Stimulated activated CD8-positive, alpha-beta memory T cell treated with anti-CD3 and anti-CD28 coated beads, Interleukin-4, amount 100 ng/mL, for 48 hours (primary cell): ENCODE measurements at regions not wholly inside any gene's neighbourhood (a gene's known extent, or its start where the extent isn't known, plus 50 kb on each side); places are given as distances from the start of the nearest gene placed in this dataset.
A peak's percentile ranks its signal among the peaks of the same experiment; 100 is the strongest.
"Not testable (repeated sequence)": the region's sequence is repeated elsewhere in the genome, so short reads cannot be mapped to it uniquely, and the experiment has no call there.

Source experiments
- DNase-seq: peaks from one replicate; pipeline ENCODE4 v3.0.0-alpha.2; 2020

DNA sequence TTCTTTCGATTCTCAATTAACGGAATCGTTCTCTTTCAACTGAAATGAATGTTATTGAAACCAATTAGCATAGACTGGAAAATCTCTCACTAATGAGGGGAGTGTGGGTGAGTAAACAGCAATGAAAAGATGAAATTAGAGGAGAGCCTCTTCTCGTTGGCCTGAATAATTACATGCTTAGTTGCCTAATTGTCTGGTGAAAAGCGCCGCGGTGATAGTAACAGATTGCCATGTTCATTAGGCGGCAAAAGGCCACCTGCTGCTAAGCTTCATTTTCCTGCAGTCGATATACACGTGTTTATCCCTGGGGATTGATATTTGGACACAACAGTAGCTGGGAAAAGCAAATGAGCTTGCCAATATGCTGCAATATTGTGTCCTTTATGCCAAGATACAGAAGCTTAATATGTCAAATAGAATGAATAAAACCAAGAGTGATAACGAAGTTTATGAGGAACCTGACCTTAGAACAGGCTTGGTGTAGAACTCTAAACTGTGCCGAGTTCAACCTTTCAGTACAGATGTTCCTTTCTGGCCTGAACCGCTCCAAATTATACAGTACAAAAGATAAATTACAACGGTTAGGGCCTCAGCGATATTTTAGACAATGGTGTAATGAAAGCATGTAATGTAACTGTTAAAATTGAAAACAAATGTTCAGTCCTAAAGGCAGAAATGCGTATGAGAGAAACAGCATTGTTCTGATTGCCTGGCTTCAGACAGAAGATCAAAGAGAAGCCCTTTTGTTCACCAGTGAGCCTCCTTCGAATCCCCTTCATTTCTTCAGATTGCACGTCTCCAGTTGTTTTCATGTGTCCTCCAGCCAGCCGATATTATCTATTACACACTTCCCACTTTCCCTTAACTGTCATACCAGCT lies 185.2 kb downstream of the SHOX2 start:
- DNase-seq: no peak

DNA sequence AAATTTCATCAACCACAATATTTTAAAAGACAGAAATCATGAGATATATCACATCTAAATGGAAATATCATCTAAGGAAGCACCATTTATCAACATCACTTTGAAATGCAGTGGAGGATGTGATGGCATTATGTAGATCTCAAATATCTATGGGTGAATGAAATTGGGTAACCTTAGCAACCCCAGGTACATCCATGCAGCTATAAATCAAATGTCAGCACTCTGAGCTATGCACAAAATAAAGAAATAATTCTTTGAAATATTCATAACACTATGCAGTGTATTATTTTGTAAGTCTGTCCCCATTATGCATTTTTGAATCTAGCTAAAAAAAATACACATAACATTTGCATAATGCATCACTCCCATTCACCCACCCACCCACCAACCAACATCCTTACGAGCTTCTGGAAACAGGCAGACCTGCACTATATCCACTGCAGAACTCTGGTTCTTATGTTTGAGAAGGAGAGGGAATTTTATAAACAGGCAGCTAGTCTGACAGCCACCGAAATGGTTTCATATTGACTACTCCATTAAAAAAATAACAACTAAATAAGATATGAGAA lies 186.8 kb downstream of the SHOX2 start:
- no peak for DNase-seq

DNA sequence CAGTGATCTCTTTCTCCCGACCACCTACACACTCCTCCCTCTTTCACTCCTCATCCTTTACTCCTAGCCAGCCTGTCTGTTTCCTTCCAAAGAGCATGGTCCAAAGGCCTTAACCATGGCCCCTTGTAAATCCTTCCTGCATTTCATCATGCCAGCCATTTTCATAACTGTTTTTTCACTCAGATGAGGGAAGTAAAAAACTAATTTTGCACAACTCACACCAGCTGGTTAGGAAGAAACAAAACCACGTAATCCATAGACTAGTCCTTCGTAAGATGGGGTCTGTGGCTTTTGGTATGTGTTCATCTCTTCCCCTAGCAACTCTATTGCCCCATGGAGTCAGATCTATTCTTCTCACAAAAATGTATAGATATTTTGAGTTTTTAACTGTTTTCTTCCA lies 187.8 kb downstream of the SHOX2 start:
- DNase-seq: no peak

DNA sequence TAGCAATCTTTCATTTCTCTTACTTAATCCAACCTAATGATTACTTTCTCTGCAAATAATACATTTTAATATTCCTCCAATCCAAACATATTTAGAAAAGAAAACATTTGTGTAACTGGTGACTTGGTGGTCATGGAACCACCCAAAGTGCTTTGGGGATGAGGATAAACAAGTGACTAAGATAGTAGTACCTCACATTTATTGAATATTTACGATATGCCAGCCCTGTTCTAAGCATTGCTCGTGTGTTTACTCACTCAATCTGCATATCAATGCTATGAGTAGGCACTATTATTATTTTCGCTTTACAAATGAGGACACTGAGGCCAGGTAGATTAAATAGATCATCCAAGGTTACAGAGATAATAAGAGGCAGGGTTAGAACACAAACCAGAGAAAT lies 189.5 kb downstream of the SHOX2 start:
- no peak for DNase-seq

DNA sequence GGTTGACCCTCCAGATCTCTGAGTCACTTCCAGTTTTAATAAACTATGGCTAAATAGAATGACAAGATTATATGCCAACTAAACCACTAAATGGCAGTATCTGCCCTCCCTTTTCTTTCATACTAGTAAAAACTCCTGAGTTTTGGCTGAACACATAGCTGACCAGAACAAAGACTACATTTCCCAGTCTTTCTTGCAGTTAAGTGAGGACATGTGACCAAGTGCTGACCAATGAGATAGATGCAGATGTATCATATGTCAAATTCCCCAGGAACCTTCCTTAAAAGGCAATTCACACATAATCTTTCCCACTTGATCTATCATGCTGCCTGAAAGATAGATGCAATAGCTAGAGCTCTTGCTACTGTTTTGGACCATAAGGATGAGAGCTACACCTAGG lies 191.3 kb downstream of the SHOX2 start:
- DNase-seq: no peak

DNA sequence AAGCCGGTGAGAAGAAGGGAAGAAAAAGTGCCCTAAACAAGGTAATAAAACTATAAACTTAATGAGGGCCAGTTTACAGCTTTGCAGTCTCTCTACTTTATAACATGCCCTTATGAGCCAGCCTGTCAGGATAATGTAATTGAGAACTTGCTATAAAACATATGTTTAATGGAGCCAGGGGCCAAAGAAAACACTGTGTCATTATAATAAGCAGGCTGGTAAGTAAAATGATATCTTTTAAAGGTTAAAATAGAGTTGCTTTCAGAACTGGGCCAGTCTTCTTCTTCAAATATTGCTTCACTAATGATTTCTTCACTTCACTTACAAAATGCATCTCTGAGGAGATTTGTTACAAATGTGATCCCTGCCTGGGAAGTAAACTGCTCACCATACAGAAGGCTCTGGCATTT lies 192.5 kb downstream of the SHOX2 start:
- no peak for DNase-seq

DNA sequence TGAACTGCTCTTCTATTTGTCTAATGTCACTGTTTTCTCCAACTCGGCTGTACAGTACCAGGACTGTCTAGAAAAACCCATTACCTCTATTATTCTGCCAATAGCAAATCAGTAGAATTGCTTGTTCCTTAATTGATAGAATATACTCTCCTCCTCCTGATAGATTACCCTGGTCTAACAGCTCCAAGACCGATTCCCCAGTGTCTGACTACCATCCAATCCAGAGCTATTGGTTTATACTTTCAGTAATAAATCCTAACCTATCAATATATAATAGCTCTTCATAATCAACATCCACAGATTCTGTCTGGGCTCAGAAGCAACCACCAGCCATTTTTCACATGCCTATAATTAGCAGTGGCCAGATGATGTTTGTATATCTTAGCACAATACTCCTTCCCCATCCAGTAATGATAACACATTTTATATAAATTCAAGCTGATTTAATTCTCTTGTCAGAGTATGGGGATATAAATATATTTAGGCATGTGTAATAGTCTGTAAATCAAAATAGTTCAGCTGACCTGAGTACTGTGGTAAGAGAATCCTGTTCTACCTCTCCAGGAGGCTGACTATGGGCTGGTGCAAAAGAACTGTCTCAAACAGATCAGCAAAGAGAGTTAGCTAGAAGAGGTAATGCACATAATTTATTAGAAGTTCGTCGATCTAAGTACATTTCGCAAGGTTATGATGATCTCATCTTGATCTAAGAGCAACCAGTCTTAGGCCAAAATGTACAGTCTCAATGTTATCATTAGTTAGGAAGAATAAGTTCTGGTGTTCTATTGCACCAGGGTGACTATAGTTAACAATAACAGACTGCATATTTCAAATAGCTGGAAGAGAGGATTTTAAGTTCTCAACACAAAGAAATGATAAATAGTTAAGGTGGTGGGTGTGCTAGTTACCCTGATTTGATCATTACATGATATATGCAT lies 193.4 kb downstream of the SHOX2 start:
- DNase-seq: no peak

DNA sequence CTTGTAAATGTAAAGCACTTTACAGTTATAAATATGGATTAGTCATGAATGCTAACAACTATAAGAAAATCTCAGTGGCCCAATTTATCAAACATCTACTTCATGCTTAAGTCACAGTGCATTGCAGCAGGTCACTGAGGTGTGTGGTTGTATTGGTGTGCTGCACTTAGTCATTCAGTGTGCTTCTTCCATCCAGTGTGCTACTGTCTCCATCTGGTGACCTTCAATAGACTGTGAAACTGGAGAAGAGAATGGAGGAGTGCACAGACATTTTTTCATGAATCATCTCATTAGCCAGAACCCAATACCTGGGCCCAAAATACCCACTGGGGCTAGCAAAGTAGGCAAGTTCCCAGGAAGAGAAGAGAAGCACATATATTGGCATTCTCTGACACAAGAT lies 199.6 kb downstream of the SHOX2 start:
- DNase-seq: no peak

DNA sequence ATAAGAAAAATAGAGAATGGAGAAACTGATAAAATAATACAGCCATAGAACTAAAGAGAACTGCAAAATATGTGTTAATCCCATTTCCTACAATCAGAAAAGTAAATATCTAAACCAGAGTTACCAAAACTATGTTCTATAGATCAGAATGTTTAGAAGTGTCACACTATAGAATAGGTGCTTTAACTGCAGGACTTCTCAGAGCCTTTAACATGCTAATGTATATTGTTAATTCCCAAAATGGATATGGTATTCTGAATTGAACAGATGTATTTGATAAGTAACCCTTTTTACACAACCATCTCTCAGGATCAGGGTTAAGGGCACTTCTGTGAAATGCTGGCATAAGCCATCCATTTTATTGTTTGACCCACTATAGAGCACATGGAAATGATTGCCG lies 200.3 kb downstream of the SHOX2 start:
- no peak for DNase-seq

DNA sequence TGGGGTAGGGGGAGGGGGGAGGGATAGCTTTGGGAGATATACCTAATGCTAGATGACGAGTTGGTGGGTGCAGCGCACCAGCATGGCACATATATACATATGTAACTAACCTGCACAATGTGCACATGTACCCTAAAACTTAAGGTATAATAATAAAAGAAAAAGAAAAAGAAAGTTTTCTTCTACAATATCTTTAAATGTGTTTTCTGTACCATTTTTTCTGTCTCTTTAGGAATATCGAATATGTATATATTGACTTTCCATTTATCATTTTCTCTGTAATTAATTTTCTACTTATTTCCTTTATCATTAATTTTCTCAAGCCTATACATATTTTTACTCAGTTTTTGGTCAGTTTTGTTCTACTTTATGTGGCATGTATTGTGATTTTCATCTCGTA lies 203.5 kb downstream of the SHOX2 start:
- not testable (repeated sequence) for DNase-seq

DNA sequence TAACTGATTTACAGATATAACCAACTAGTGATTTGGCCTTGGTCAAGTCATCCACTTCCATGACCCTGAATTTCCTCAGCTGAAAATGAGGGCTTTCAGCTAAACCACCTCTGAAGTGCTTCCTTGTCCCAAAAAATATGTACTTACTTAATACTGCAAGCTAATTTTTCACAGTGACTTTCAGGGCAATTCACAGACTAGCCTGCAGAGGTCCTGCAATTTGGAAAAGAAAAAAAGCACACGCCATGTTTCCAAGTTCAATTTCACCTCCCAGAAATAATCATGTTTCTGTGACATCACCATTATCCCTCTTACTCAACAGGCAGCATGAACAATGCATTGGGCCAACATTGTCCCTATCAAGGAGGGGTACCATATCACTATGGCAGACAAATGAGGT lies 218.2 kb downstream of the SHOX2 start:
- DNase-seq: no peak

DNA sequence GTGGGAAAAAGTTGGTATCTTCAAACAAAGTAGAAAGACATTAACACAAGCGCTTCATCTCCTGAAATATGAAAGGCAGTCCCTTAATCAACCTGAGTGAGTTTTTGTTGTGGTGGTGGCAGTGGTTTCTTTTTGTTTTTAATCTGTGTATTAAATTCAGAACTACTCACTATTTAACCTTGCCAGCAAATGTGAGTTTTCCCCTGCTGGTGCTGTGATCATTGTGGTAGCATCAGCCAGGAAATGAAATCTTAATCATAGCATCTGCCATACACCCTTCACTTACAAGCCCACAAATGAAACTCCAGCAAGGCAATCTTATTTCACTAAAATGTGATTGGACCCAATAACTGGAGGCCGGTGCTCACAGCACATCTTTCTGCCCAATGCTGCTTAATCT lies 229.7 kb downstream of the SHOX2 start:
- DNase-seq: no peak

DNA sequence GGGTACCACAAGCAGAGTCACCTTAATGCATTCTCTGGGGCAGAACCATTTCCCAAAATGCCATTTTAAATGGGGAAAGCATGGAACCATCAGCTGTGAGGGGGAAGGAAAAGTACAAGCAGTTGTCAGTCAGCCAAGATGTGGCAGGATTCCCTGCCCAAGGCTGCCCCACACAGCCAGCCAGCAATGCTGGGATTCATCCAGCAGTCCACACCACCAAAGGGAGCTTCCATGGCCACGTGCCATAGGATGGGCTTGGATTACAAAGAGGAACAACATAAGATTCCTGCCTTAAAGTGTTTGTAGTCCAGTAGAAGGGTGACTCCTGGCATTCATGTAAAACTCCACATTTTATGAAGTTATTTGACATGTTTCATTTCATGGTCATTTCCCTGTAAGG lies 233.3 kb downstream of the SHOX2 start:
- DNase-seq: no peak

DNA sequence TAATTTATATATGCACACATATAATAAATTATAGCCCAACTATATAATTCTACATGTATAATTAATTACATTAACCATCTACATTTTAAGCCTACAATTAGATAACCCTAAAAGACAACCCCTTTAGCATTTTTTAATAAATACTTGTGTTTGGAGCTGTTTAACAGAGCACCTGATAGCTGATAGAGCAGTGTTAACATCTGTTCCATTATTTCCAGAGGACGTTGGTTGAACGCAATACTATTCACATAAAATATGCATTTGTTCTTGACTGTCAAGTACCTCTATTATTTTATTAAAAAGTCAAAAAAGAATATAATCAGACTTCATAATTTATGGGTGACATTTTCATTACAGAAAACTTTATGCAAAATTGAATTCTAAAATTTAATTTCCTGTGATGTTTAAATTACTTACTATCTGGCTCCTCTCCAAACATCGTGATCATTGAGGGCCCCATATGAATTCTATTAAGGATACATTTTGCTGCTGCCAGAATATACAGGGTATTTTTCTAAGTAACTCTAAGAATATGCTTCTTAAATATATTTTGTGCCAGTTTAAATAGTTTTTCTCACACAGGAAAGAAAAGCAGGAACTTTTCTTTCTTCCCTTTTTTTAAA lies 234.3 kb downstream of the SHOX2 start:
- no peak for DNase-seq

DNA sequence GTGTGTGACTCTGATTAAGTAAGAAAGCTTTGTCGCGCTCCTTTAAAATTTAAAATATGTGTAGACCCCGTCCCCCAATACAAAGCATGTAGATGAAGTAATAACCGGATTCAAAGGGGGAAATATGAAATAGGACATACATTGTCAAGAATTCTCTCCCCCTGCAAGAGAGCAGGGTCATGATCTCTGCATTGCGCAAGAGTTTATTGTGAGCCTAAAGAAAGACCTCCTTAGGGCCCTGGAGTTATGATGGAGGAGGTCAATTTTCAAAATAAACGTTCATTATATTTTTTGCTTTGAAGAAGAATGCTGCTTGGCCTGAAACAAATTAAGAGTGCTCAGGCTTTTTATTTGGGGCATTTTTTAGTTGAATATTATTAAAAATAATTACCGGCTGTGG lies 235.0 kb downstream of the SHOX2 start:
- no peak for DNase-seq

DNA sequence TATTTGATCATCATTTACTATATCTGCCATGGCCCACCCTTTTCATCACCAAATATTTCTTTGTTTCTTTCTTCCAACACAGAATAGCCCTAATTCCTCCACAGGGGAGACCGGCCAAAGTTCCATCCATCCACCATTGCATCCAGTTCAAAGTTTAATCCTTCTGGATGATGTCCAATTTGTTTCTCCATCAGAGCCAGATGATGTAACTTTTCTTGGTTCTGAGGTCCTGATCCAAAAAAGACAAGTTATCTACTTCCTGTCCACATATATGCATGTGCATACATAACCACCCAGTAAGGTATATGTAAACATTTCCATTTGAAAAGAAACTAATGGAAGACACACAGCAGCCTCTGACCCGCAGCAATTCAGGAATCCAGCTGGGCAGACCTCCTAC lies 237.3 kb downstream of the SHOX2 start:
- no peak for DNase-seq

DNA sequence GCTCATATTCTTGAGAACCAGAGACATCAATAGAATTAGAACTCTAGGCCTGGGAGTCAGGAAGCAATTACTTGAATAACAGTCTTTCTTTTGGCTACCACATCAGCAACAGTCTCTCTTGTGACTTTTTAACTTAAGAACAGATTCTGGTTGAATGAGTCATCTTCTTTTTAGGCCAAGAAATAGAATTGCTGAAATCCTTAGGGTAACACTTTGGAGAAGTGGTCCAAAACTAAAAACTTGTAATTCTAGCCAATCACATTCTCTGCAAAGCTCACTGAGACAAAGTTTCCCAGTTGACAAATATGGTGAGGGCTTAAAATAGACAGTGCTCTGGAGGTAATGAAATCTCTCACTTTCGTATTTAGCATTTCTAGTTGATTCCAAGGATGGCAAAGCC lies 238.0 kb downstream of the SHOX2 start:
- no peak for DNase-seq

DNA sequence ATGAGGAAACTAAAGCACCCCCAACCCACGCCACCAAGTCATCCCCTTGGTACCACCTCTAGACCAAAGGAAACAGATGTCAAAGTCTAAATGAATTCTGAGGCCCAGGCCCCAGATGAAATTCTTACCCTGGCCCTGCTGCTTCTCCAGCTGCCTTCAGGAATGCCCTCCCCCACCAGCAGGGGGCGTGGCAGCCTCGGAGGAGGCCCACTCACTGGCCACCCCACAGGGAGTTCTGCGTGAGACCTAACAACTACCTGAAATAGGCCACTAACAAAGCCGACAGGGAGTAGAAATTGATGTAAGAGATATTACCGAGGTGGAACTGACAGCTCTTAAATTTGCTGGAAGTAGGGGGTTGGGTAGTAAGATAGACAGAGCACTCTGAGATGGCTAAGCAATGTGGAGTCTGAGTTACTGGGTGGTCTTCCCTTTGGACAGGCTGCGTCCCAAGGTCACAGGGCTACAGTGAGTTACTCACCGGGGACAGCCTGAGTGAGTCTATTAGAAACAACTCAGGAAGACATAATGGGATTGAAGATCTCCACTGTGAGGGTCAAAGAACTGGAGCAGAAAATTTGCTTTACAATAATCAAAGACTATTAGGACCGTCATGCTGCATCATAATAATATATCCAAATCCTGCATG lies 240.7 kb downstream of the SHOX2 start:
- DNase-seq: peak; percentile 73

DNA sequence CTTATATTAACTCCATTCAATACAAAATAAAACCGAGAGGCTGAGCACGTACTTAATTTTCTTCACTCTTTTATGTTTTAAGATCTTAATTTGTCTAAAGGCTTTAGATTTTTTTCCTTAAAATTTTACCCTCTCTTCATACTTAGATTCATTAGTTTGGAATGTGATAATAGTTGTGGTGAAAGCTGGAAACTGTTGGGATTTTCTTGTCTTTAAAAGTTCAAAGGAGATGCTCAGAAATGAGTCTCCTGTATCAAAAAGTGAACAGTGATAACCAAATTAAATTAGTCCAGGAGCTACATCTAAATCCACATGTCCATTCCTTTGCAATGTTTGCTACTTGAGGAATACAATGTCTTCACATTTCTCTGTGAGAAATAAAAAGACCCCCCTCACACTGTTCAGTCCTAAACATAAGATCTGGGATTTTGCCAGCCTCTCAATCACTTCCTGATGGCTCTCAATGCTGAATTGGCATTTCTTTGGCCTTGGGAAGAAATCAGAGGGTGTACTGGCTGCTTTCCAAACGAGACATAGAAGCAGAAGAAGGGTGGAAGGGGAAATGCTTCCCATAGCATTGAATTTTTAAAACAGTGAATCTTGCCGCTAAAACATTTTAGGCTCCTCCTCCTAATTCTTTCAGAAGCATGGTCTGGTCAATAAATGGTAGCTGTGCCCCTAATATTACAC lies 245.0 kb downstream of the SHOX2 start:
- no peak for DNase-seq

DNA sequence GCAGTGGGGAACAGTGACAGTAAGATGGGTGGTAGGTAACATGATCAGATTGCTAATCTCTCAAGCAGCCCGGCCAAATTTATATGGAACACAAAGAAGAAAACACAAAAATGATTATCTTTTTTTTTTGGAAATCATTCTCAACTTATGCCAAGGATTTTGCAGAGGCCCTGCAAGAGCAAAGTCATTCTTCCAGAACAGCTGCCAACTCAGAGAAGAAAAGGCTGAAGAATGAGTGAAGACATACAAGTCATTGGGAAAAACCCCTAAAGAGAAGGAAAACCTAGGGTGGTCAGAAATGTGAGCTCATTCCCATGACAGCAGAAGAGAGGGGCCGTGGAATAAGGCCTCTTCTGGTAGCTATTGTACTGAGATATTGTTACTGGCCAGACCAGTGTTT lies 246.7 kb downstream of the SHOX2 start:
- DNase-seq: no peak

DNA sequence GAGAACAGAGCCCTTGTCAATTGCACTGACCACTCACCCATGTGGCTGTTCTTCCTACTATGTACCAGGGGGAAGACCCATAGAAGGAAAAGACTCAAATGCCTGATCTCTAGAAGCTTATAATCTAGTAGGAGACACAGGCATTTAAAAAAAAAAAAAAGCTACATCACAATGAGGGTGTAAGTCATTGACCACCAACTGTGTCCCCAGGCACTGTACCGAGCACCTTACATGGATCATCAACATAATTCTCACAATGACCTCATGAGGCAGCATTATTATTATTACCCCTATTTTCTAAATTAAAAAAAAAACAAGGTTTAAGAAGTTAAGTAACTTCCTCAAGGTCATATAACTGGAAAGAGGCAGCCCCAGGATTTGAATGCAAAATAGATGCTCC lies 247.4 kb downstream of the SHOX2 start:
- no peak for DNase-seq

DNA sequence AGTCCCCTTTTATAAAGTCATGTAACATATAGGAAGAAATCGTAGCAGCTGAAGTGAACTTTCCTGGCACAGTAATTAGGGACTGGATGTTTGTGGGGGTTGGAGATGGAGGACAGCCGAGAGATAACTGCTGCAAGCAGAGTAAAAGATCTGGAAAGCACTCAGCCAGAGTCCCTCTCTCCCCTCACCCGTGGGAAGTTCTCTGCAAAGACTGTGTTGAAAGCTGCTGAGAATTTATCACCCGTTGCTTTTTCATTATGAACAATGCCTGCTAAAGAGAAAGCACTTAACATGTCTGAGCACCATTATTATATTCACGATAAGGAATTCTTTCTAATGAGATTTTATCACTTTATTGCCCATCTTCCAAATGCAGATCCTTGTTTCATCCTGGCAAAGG lies 248.8 kb downstream of the SHOX2 start:
- DNase-seq: no peak
